GM12878 (cell line): ENCODE measurements at regions not wholly inside any gene's neighbourhood (a gene's known extent, or its start where the extent isn't known, plus 50 kb on each side); places are given as distances from the start of the nearest gene placed in this dataset.

Experiments
- ATAC-seq: fragments of 200-7000 bp; cut with Tn5 transposase; 3 replicates; pipeline ENCODE4 v1.9.1; 2020; ENCODE audit warnings: mild to moderate bottlenecking, moderate library complexity
- BruUV-seq: library from RNA; stranded (reverse); fragments of 400-500 nt; replicated peaks from 2 replicates; lab custom pipeline; 2021; lab: Mats Ljungman, UMichigan
- CTCF ChIA-PET: fragments of 300-600 bp; sonication (Branson Sonifier 250); formaldehyde crosslinking; extraction: SDS; loops from one replicate; lab custom pipeline; 2021; ENCODE audit warnings: inconsistent platforms; lab: Yijun Ruan, JAX
- POLR2A ChIA-PET: fragments of 350-600 bp; formaldehyde crosslinking; extraction: SDS; loops from one replicate; lab custom pipeline; 2021; ENCODE audit warnings: inconsistent platforms; lab: Charles Lee
- RAD21 ChIA-PET: fragments of 300-600 bp; sonication (Branson Sonifier 250); formaldehyde crosslinking; loops from one replicate; lab custom pipeline; 2023; ENCODE audit warnings: antibody characterized with exemption; ENCODE audit not compliant: unreplicated experiment; lab: Charles Lee
- SMC1A ChIA-PET: fragments of 300-600 bp; sonication (Branson Sonifier 250); formaldehyde crosslinking; loops from one replicate; lab custom pipeline; 2023; ENCODE audit not compliant: unreplicated experiment, uncharacterized antibody; lab: Charles Lee
- DNase-seq: peaks from one replicate; pipeline ENCODE4 v3.0.0-alpha.2; 2011; ENCODE audit warnings: low read depth, low spot score
- FAIRE-seq: peaks from 3 replicates; lab custom pipeline; 2011; peaks lifted over from hg19 to GRCh38; lab: Jason Lieb, UNC
- H2AFZ ChIP-seq: 2 replicates; pipeline ENCODE4 v1.6.0; 2011; ENCODE audit warnings: low read depth, low read length, control low read depth; ENCODE audit not compliant: control insufficient read depth
- H3K27ac ChIP-seq: 2 replicates; pipeline ENCODE4 v1.5.1; 2011; ENCODE audit warnings: control low read depth; ENCODE audit not compliant: control insufficient read depth, insufficient read depth
- H3K27me3 ChIP-seq, 2 experiments: replicated peaks in 1 of 2; 2 replicates each; pipeline versions ENCODE4 v1.6.0 to v1.6.1; 2011; ENCODE audit warnings: low read length in 1 of 2; ENCODE audit not compliant: control insufficient read depth in 2 of 2, insufficient read depth in 2 of 2
- H3K36me3 ChIP-seq, 2 experiments: 2 replicates each; pipeline ENCODE4 v1.5.1; 2011; ENCODE audit warnings: low read length in 1 of 2; ENCODE audit not compliant: control insufficient read depth in 2 of 2, insufficient read depth in 2 of 2
- H3K4me1 ChIP-seq: 2 replicates; pipeline ENCODE4 v1.6.1; 2011; ENCODE audit warnings: mild to moderate bottlenecking, low read length, moderate library complexity, mixed read lengths; ENCODE audit not compliant: control insufficient read depth, insufficient read depth
- H3K4me2 ChIP-seq: 2 replicates; pipeline ENCODE4 v1.6.0; 2011; ENCODE audit warnings: control low read depth; ENCODE audit not compliant: control insufficient read depth, insufficient read depth
- H3K4me3 ChIP-seq: fragments of 200-600 bp; sonication (generic); 2 replicates; pipeline ENCODE4 v1.5.1; 2016
- H3K79me2 ChIP-seq: 2 replicates; pipeline ENCODE4 v1.6.0; 2011; ENCODE audit warnings: low read length; ENCODE audit not compliant: control insufficient read depth, insufficient read depth
- H3K9ac ChIP-seq: 2 replicates; pipeline ENCODE4 v1.8.0; 2011; ENCODE audit warnings: low read length, control low read depth, mixed read lengths; ENCODE audit not compliant: control insufficient read depth, insufficient read depth
- H3K9me3 ChIP-seq: replicated peaks from 3 replicates; pipeline ENCODE4 v1.5.1; 2011; ENCODE audit warnings: mild to moderate bottlenecking, low read length; ENCODE audit not compliant: control insufficient read depth, insufficient read depth
- H4K20me1 ChIP-seq: 2 replicates; pipeline ENCODE4 v1.6.0; 2011; ENCODE audit not compliant: control insufficient read depth, insufficient read depth
- CEBPZ ChIP-seq: fragments of 150-350 bp; IDR thresholded peaks from 2 replicates; pipeline ENCODE4 v1.6.1; 2016; ENCODE audit warnings: low read depth, low read length
- CREB1 ChIP-seq: IDR thresholded peaks from 2 replicates; pipeline ENCODE4 v1.6.1; 2012; ENCODE audit warnings: low read depth, mild to moderate bottlenecking, inconsistent platforms
- KDM1A ChIP-seq: fragments of 200-600 bp; sonication (generic); IDR thresholded peaks from 2 replicates; pipeline ENCODE4 v1.6.1; 2016; ENCODE audit warnings: borderline replicate concordance
- SRF ChIP-seq, 2 experiments: IDR thresholded peaks; 2 replicates each; pipeline ENCODE4 v1.6.1; 2011; ENCODE audit warnings: low read depth in 2 of 2, low read length in 2 of 2, mild to moderate bottlenecking in 1 of 2, moderate library complexity in 1 of 2
- WGBS: methylation state at CpG from one replicate; pipeline ENCODE4 v1.1.6; 2016; ENCODE audit warnings: low lambda C conversion rate; ENCODE audit not compliant: insufficient replicate concordance, insufficient coverage; ENCODE audit errors: missing lambda C conversion rate; 5-methylcytosine and 5-hydroxymethylcytosine counted together
- in situ Hi-C: fragments of 300-500 bp; cut with MboI; formaldehyde crosslinking; loops from 9 replicates; pipeline ENCODE4 v1.14.3; 2018; ENCODE audit warnings: mixed read lengths
- intact Hi-C: fragments of 100-400 bp; cut with micrococcal nuclease; formaldehyde crosslinking; loops from one replicate; pipeline ENCODE4 v1.14.2; 2022; ENCODE audit not compliant: unreplicated experiment

- 34% methylated on average over 9 of the region's 9 CpGs for WGBS
- Histone ChIP-seq H3K4me3 (no peak overlapping the region), H3K4me2 (no peak overlapping the region), H3K36me3 (no peaks in the 10 kb centered on the region), H3K27me3 (peaks cover 4 to 7% of the 10 kb centered on the region in 2 experiments; a peak in 3 of 4 replicates), H3K9ac (no peak overlapping the region), H2AFZ (no peak overlapping the region), H3K79me2 (no peaks in the 10 kb centered on the region), H4K20me1 (no peaks in the 10 kb centered on the region), H3K27ac (no peak overlapping the region), H3K9me3 (no peaks in the 10 kb centered on the region; the same call in 2 of the 3 replicates), H3K4me1 (no peaks in the 10 kb centered on the region)
- FAIRE-seq (no peak), ATAC-seq (no peak), DNase-seq (no peak)
- ChIA-PET POLR2A (no interaction called here), SMC1A (no interaction called here), RAD21 (no interaction called here), CTCF (no interaction called here)
- no peak for TF ChIP-seq CREB1
- no peak for TF ChIP-seq CEBPZ
- TF ChIP-seq KDM1A, result no peak
- no peak for TF ChIP-seq SRF (IDR thresholded peaks at IDR 0.05; ENCODE audit: low read depth in 2 of 2, low read length in 2 of 2)
- BruUV-seq, result no TSS peak
- intact Hi-C loops (no loop called here), in situ Hi-C loops (no loop called here)
Measured at GRCh38 chr17:79239205-79239604, 164.6 kb downstream of the ENGASE start.
